Ovary (tissue), 3 donors: ENCODE measurements at regions not wholly inside any gene's neighbourhood (a gene's known extent, or its start where the extent isn't known, plus 50 kb on each side); places are given as distances from the start of the nearest gene placed in this dataset.

ENCODE experiments used
- CTCF ChIP-seq, 3 donors: fragments of 450-650 bp in 2 of 3; fragments of 200-600 bp in 1 of 3; IDR thresholded peaks; one replicate each; pipeline versions ENCODE4 v1.5.1 to v1.8.0; 2016 to 2022; ENCODE audit warnings: antibody characterized with exemption in 3 of 3, mild to moderate bottlenecking in 1 of 3
- POLR2A ChIP-seq: fragments of 450-650 bp; IDR thresholded peaks from one replicate; pipeline ENCODE4 v1.6.1; 2017; ENCODE audit warnings: antibody characterized with exemption, mild to moderate bottlenecking, moderate library complexity
- donor health status: DM: no; HTN: no; CAD: no.

DNA sequence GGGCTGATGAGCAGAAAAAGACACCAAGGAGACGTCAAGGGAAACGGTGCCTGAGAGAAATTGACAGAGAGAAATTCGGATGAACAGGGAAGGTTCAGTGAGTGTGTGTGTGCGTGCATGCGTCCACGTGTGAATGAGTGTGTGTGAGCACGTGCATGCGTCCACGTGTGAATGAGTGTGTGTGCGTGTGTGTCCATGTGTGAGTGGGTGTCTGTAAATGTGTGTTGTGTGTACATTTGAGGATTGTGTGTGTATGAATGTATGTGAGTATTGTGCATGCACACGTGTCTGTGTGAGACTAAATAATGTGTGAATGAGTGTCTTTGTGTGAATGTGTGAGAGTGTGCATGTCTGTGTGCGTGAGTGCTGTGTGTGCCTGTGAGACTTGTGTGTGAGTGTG, 137.4 kb upstream of the MED13L start:
- TF ChIP-seq CTCF (IDR thresholded peaks at IDR 0.05) (no peak), POLR2A (no peak)
